Activated CD4-positive, CD25-positive, alpha-beta regulatory T cell treated with anti-CD3 and anti-CD28 coated beads, Interleukin-2, amount 50 U/mL, for 24 hours (primary cell): ENCODE measurements at regions not wholly inside any gene's neighbourhood (a gene's known extent, or its start where the extent isn't known, plus 50 kb on each side); places are given as distances from the start of the nearest gene placed in this dataset.
"Not testable (repeated sequence)": the region's sequence is repeated elsewhere in the genome, so short reads cannot be mapped to it uniquely, and the experiment has no call there.

Experiments
- ATAC-seq, 2 donors: fragments of 150-1000 bp; cut with Tn5 transposase; one replicate each; pipeline ENCODE4 v1.10.0; 2021; ENCODE audit warnings: mild to moderate bottlenecking in 1 of 2, moderate library complexity in 1 of 2

- ATAC-seq = no peak
These were observed 393.7 kb upstream of the GRM7 start for GRCh38 chr3:6467186-6467585.

DNA sequence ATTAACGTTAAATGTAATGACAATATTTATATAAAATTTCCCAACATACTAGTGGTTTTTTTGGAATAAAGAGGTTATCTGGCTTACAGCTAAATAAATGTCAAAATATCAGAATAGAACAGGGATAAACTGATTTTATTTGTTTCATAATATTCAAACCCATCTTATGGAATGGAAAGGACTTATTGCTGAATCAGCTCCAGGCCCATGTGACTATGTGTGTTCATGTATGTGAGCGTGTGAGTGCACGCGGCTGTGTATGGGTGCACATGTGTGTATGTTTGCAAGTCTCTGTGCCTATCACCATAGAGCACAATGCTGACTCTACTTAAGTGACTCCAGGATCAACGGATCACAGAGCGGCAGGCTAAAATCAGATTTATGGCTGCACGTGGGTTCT is 392.3 kb upstream of the GRM7 start:
- no peak for ATAC-seq

GRCh38 chr3:6471744-6472143 is 389.2 kb upstream of the GRM7 start:
- ATAC-seq = no peak

GRCh38 chr3:6490487-6491327 is 370.2 kb upstream of the GRM7 start:
- ATAC-seq = not testable (repeated sequence)

GRCh38 chr3:6491768-6492167 is 369.1 kb upstream of the GRM7 start:
- no peak for ATAC-seq

- ATAC-seq = no peak
These were observed 368.6 kb upstream of the GRM7 start for GRCh38 chr3:6492306-6492705.

DNA sequence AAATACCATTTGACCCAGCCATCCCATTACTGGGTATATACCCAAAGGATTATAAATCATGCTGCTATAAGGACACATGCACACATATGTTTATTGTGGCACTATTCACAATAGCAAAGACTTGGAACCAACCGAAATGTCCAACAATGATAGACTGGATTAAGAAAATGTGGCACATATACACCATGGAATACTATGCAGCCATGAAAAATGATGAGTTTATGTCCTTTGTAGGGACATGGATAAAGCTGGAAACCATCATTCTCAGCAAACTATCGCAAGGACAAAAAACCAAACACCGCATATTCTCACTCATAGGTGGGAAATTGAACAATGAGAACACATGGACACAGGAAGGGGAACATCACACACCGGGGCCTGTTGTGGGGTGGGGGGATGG is 362.0 kb upstream of the GRM7 start:
- not testable (repeated sequence) for ATAC-seq

DNA sequence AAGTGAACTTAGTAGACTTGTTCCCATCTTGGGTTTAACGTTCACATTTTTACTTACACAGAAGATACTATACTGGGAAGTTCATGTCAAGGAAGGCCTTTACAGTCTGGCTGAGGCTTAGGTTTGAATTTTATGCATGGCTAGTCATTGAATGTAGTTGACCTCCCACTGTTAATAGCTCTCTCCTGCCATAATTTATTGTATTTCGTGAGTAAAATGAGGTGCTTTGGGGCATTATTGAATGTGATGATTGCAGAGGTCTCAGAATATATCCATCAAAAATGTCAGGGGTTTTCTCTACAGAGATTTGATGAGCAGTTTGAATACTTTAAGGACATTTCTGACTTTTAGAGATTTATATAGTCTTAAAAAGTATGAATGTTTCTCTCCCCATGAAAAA is 356.6 kb upstream of the GRM7 start:
- no peak for ATAC-seq

DNA sequence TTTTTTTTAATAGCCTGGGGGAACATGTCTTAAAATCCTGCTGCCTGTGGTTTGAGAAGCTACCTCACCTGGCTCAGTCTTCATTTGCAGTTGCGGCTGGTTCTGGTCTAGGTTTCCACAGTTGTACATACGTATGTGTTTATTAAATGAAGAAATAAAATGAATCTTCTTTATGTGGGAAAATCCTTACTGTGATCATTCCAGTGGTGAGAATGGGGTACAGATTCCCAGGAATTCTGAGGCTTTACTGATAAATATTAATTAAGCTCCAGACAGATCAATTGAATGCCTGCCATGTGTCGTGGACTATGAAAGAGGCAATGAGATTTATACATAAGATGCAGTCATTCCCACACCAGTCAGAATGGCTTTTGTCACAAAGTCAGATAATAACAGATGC is 356.1 kb upstream of the GRM7 start:
- no peak for ATAC-seq

DNA sequence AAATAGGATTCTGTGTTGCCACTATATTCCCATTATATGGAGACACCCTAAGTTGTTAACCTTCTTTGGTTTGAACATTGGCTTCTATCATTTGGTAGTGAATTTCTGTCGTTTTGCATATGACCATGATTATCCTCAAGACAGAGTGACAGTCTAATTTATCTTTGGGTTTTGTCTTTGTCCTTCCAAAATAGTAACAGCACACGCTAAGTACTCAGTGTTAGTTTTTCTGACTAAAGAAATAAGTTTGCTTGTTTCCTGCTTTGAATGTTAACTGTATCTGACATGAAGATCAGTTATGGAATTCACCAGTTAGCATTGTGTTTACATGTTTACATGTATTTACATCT is 352.5 kb upstream of the GRM7 start:
- no peak for ATAC-seq

GRCh38 chr3:6509576-6509975 is 351.3 kb upstream of the GRM7 start:
- no peak for ATAC-seq

GRCh38 chr3:6510713-6511112 is 350.2 kb upstream of the GRM7 start:
- ATAC-seq = no peak

- no peak for ATAC-seq
These were observed 348.6 kb upstream of the GRM7 start for GRCh38 chr3:6512172-6512800.

DNA sequence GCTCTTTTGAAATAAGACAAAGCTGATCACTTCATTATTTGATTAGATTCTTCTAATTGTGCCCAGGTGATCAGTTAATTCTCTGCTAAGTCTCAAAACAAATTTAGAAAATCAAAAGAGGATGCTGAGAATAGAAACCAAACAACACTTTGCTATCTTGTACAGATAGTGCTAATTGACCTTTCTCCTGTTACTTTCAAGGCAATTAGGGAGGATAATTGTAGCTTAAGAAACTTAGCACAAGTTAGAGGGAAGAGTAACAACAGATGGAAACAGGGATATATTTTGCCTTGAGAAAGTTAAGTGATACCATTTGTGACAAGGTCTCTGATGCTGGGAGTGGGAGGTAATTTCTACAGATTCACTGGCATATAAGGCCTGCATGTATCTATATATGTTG is 344.8 kb upstream of the GRM7 start:
- no peak for ATAC-seq

DNA sequence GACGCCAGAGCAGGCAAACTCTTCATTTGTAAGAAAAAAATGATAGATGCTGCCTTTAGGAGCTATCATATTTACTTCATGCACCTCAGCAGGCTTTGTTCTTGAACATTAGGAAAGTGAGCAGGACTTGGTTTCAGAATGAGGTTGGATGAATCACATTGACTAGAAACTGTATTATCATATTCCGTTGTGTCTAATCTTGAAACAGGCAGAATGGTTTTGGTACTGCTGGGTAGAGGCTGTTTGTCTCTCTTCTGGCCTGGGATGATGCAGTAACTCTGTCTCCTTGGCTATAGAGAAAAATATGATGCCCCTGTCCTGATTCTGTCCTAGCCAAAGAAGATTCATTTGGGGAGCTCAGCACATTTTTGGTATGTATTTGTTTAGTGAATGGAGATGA is 344.2 kb upstream of the GRM7 start:
- no peak for ATAC-seq

DNA sequence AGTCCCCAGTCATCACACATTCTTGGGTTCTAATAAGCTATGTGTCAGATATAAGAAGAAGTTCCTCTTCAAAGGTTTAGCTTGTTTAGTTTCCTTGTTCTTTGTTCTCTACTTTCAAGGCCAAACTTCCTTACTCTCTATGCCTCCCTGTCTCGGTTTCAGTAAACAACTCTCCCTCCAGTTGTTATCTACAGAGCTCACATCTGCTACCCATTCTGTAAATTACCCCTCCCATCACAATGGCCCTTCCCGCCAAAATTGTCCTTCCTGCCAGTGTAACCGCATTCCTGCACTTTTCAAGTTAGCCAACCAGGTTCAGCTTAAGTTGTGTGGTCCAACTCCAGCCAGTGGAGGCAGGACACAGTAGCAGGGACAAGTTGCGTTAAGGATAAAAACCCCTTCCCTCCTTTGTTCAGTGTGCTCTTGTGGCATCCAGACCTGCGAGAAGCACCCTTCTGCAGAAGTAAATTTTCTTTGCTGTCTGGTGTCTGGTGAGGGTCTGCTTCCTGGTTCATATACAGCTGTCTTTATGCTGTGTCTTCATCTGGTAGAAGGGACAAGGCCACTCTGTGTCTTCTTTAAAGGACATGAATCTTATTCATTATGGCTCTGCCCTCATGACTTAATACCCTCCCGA is 342.1 kb upstream of the GRM7 start:
- ATAC-seq = no peak

DNA sequence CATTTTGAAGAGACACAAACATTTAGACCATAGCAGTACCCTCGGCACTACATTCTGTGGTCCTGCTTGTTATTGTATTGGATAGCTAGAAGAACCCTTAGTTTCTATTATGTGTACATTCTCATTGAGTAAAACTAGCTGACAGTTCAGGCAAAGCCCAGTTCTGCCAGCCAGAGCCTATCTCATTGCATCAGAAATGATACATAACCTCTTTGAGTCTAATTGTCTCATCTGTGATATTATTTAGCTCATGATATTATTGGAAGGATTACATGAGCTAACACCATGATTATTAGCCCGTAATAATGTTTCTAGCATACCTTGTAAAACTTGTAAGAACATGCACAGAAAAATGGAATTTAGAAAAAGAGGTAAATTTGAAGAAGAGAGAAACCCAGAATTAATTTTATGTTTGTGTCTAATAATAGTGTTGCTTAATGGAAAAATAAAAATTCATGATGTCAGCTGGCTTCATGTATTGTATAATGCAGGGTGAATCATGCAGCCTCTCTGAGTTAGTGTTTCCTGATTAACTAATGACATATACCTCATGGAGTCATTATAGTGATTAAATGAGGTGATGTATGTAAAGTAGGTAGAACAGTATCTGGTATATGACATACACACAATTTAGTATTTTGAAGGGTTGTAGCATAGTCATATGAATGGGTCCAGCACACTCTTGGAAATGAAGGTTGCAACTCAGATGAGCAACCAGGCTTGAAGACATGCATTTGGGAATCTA is 339.4 kb upstream of the GRM7 start:
- no peak for ATAC-seq

DNA sequence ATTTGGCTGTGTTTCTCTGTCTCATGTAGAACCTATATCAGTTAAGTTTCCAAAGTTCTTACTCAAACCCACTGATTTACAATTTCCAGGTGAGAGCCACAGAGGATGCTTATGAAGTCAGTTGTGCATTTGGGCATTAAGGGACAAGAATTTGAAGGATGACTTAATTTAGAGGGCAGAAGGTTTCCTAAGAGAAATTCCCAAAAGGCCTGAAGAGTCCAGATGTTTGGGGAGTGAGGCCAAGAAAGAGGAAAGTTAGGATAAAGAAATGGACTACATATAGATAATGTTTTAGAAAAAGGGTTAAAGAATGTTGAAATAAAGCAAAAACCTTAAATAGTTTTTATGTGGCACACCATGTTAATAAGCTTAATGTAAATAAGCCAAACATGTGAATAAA is 338.7 kb upstream of the GRM7 start:
- no peak for ATAC-seq

- ATAC-seq = no peak
These were observed 337.9 kb upstream of the GRM7 start for GRCh38 chr3:6523043-6523442.

DNA sequence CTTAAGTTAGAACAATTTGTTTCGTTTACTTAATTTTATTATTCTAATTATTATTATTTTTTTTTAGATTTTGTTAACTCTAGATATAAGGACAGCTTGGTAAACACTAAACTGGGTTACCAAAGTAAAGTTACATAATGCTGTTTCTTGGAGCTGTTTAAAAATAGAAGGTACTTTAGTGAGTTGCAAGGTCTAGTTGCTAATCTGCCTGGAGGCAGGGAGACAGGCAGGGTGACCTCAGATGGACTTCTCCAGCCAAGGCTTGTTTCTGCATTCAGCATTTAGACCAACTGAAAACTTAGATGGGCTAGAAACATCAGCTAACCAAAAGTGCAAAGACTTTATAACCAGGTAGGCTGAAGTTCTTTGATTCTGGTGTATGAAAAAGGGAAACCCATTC is 336.4 kb upstream of the GRM7 start:
- ATAC-seq = no peak

- ATAC-seq = no peak
These were observed 334.6 kb upstream of the GRM7 start for GRCh38 chr3:6526321-6526720.

DNA sequence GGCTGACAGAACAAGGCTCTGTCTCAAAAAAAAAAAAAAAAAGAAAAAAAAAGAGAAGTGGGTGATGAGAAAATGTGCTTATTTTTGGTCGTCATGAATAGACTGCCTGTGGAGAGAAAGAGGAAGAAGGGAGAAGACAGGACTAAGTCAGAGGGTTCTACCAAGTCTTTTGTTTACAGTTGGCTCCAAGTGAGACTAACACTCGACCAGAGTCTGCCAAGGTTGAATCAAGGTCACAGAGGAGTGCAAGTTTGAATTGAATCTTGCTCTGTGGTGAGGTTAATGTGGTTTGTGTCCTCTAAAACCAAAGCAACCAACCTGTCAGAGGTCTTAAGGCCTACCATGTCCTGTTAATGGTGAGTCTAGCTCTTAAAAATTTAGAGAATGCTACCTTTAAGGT is 334.1 kb upstream of the GRM7 start:
- ATAC-seq = no peak

- no peak for ATAC-seq
These were observed 332.0 kb upstream of the GRM7 start for GRCh38 chr3:6528951-6529350.

DNA sequence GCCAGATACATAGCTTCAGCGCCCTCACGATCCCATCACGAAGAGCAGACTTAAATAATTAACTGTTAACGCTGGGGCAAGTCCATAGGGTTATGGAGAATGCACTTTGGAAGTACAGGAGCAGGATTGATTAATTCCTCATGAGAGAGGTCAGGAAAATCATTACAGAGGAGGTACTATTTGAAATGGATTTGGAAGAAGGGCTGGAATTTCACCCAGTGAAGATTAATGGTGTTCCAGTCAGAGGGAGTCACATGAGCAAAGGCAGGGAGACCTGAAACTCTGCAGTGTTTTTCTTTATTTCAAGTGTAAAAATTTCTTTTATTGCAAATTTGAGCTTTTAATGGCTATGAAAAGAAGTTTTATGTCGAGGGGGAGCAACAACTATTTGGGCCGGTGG is 329.8 kb upstream of the GRM7 start:
- ATAC-seq = no peak
